Large intestine (tissue), 3 donors: ENCODE measurements at regions not wholly inside any gene's neighbourhood (a gene's known extent, or its start where the extent isn't known, plus 50 kb on each side); places are given as distances from the start of the nearest gene placed in this dataset.

ENCODE experiments used
- DNase-seq, 2 donors: peaks; one replicate each; pipeline versions ENCODE4 v3.0.0 to v3.0.0-alpha.2; 2013
- H3K27ac ChIP-seq: one replicate; pipeline ENCODE4 v1.5.1; 2013; ENCODE audit warnings: low read length
- H3K27me3 ChIP-seq: 2 replicates; pipeline ENCODE4 v1.6.1; 2013; ENCODE audit warnings: low read length; ENCODE audit not compliant: control insufficient read depth, insufficient read depth
- H3K36me3 ChIP-seq: 2 replicates; pipeline ENCODE4 v1.6.1; 2013; ENCODE audit warnings: low read length; ENCODE audit not compliant: control insufficient read depth, insufficient read depth
- H3K4me1 ChIP-seq: one replicate; pipeline ENCODE4 v1.6.1; 2013; ENCODE audit warnings: low read length; ENCODE audit not compliant: control insufficient read depth, insufficient read depth
- H3K4me3 ChIP-seq: one replicate; pipeline ENCODE4 v1.5.1; 2013; ENCODE audit warnings: low read length
- H3K9me3 ChIP-seq: one replicate; pipeline ENCODE4 v1.6.1; 2013; ENCODE audit warnings: mild to moderate bottlenecking, low read depth, low read length, moderate library complexity; ENCODE audit not compliant: control insufficient read depth
- WGBS: methylation state at CpG from one replicate; pipeline ENCODE4 v1.1.5; 2013; ENCODE audit warnings: low lambda C conversion rate; ENCODE audit not compliant: insufficient coverage; 5-methylcytosine and 5-hydroxymethylcytosine counted together

- Histone ChIP-seq H3K27me3 (no peaks in the 10 kb centered on the region), H3K9me3 (no peaks in the 10 kb centered on the region), H3K4me3 (no peak overlapping the region), H3K4me1 (no peaks in the 10 kb centered on the region), H3K27ac (no peak overlapping the region), H3K36me3 (peaks cover 33% of the 10 kb centered on the region)
- WGBS: 100% methylated on average over 1 of the region's 1 CpG
- no peak for DNase-seq
Measured at GRCh38 chr5:146254223-146254622, 50.8 kb downstream of the RBM27 start.

DNA sequence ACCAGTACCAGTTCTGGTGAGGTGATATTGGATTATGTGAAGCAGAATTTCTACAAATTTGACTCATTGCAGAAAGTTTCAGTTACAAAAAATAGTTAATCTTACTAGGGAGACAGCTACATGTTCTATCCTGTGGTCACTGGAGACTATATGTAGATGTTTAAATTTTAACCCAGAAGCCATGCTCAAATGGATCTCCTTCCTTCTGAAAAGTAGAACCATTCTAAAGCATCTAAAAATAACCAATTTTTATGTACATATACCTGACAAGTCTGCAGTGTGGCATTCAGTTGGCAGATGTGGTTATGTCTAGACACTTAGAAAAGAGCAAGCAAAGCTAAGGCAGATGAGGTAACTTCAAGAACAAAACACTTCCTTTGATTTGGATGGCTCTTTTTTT is 65.5 kb upstream of the POU4F3 start:
- Histone ChIP-seq H3K4me1 (no peaks in the 10 kb centered on the region), H3K36me3 (peaks cover 65% of the 10 kb centered on the region), H3K4me3 (no peak overlapping the region), H3K27me3 (no peaks in the 10 kb centered on the region), H3K9me3 (no peaks in the 10 kb centered on the region), H3K27ac (no peak overlapping the region)
- no peak for DNase-seq

- DNase-seq: no peak
- Histone ChIP-seq H3K9me3 (no peaks in the 10 kb centered on the region), H3K27me3 (no peaks in the 10 kb centered on the region), H3K27ac (no peak overlapping the region), H3K4me3 (no peak overlapping the region), H3K36me3 (peaks cover 34% of the 10 kb centered on the region), H3K4me1 (no peaks in the 10 kb centered on the region)
- WGBS: no CpG with 5 or more reads among the region's 4 CpGs
Measured at GRCh38 chr5:146283344-146283761, 55.3 kb upstream of the POU4F3 start.

DNA sequence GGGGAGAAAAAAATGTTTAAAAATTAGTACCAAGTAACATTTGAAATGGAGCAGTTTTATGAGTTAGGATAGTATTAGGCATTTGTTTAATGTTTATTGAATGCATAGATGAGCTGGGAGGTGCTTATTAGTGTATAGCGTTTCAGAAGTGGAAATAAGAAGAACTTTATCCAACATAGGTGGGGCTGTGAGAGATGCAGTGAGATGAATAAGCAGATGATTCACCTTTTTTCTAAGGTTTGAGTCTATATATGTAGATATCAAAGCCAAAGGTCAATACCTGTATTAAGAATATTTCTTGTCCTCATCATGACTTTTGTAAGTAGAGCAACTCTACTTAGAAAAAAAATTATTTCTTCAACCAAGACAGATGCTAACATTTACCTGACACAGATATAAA is 54.6 kb upstream of the POU4F3 start:
- no peak overlapping the region for H3K4me3 ChIP-seq
- DNase-seq: no peak
- peaks cover 31% of the 10 kb centered on the region for H3K36me3 ChIP-seq
- H3K27me3 ChIP-seq: no peaks in the 10 kb centered on the region
- no peaks in the 10 kb centered on the region for H3K4me1 ChIP-seq
- WGBS: 100% methylated on average over 1 of the region's 1 CpG
- H3K9me3 ChIP-seq: no peaks in the 10 kb centered on the region
- H3K27ac ChIP-seq: no peak overlapping the region
